Neural cell (in vitro differentiated cells): ENCODE measurements at regions not wholly inside any gene's neighbourhood (a gene's known extent, or its start where the extent isn't known, plus 50 kb on each side); places are given as distances from the start of the nearest gene placed in this dataset.

Experiments used
- H2AFZ ChIP-seq: fragments of 200-600, 300-800 bp; sonication (generic), shearing (Covaris generic); 2 replicates; pipeline ENCODE4 v1.6.0; 2014; ENCODE audit warnings: low read depth, mild to moderate bottlenecking, antibody characterized with exemption, low read length, moderate library complexity
- H3F3A ChIP-seq: fragments of 200-600 bp; shearing (Covaris generic); 2 replicates; pipeline ENCODE4 v1.6.1; 2016; ENCODE audit warnings: mild to moderate bottlenecking, moderate library complexity, mixed read lengths, antibody characterized with exemption, low read length; ENCODE audit not compliant: insufficient read depth, poor library complexity, severe bottlenecking
- H3K27ac ChIP-seq: fragments of 200-600, 300-800 bp; sonication (generic), shearing (Covaris generic); 2 replicates; pipeline ENCODE4 v1.5.1; 2014; ENCODE audit warnings: mild to moderate bottlenecking, low read length, moderate library complexity
- H3K27me3 ChIP-seq: fragments of 300-800, 200-600 bp; sonication (generic), shearing (Covaris generic); 2 replicates; pipeline ENCODE4 v1.6.0; 2014; ENCODE audit warnings: mild to moderate bottlenecking, low read depth, low read length, moderate library complexity; ENCODE audit not compliant: insufficient read depth
- H3K36me3 ChIP-seq: fragments of 300-800, 200-600 bp; sonication (generic), shearing (Covaris generic); 2 replicates; pipeline ENCODE4 v1.5.1; 2014; ENCODE audit warnings: mild to moderate bottlenecking, antibody characterized with exemption, low read length, moderate library complexity; ENCODE audit not compliant: insufficient read depth
- H3K4me2 ChIP-seq: fragments of 300-800, 200-600 bp; sonication (generic), shearing (Covaris generic); 2 replicates; pipeline ENCODE4 v1.6.0; 2014; ENCODE audit warnings: mild to moderate bottlenecking, low read length
- H3K4me3 ChIP-seq: fragments of 300-800, 200-600 bp; sonication (generic), shearing (Covaris generic); 2 replicates; pipeline ENCODE4 v1.5.1; 2014; ENCODE audit warnings: mild to moderate bottlenecking, low read length, moderate library complexity
- H3K79me2 ChIP-seq: fragments of 200-600 bp; shearing (Covaris generic); replicated peaks from 2 replicates; pipeline ENCODE4 v1.6.0; 2014; ENCODE audit warnings: mild to moderate bottlenecking, low read length, moderate library complexity; ENCODE audit not compliant: insufficient read depth
- H3K9ac ChIP-seq: fragments of 300-800, 200-600 bp; sonication (generic), shearing (Covaris generic); 2 replicates; pipeline ENCODE4 v1.6.1; 2016; ENCODE audit warnings: mild to moderate bottlenecking, low read length, mixed read lengths
- H3K9me2 ChIP-seq: fragments of 200-600 bp; shearing (Covaris generic); 2 replicates; pipeline ENCODE4 v1.6.1; 2016; ENCODE audit warnings: mild to moderate bottlenecking, low read length, mixed read lengths; ENCODE audit not compliant: insufficient read depth
- H3K9me3 ChIP-seq: fragments of 200-600, 300-800 bp; sonication (generic), shearing (Covaris generic); 2 replicates; pipeline ENCODE4 v1.6.1; 2016; ENCODE audit warnings: mild to moderate bottlenecking, mixed run types, low read length, moderate library complexity, mixed read lengths
- H4K20me1 ChIP-seq: fragments of 200-600 bp; shearing (Covaris generic); 2 replicates; pipeline ENCODE4 v1.6.1; 2016; ENCODE audit warnings: mild to moderate bottlenecking, mixed run types; ENCODE audit not compliant: insufficient read depth
- CTCF ChIP-seq: fragments of 450-650 bp; IDR thresholded peaks from 2 replicates; pipeline ENCODE4 v1.5.1; 2014; ENCODE audit warnings: antibody characterized with exemption, mild to moderate bottlenecking, moderate library complexity; ENCODE audit not compliant: poor library complexity, severe bottlenecking
- EP300 ChIP-seq: fragments of 450-650 bp; conservative IDR thresholded peaks from 2 replicates; pipeline ENCODE4 v1.6.1; 2014; ENCODE audit warnings: antibody characterized with exemption, mild to moderate bottlenecking, moderate library complexity; ENCODE audit not compliant: poor library complexity, severe bottlenecking
- EZH2 ChIP-seq: fragments of 200-600, 300-800 bp; shearing (Covaris generic), sonication (generic); IDR thresholded peaks from 2 replicates; pipeline ENCODE4 v1.6.1; 2014; ENCODE audit warnings: antibody characterized with exemption, low read length, borderline replicate concordance, mild to moderate bottlenecking; ENCODE audit not compliant: insufficient read depth, poor library complexity, severe bottlenecking
- MXI1 ChIP-seq: fragments of 450-650 bp; conservative IDR thresholded peaks from 2 replicates; pipeline ENCODE4 v1.6.1; 2014; ENCODE audit warnings: antibody characterized with exemption, mild to moderate bottlenecking; ENCODE audit not compliant: poor library complexity, severe bottlenecking
- POLR2AphosphoS5 ChIP-seq: IDR thresholded peaks from 2 replicates; pipeline ENCODE4 v1.6.1; 2012
- RAD21 ChIP-seq: fragments of 450-650 bp; conservative IDR thresholded peaks from 2 replicates; pipeline ENCODE4 v1.6.1; 2014; ENCODE audit warnings: antibody characterized with exemption, mild to moderate bottlenecking, moderate library complexity
- REST ChIP-seq: IDR thresholded peaks from 2 replicates; pipeline ENCODE4 v1.6.1; 2012; ENCODE audit warnings: borderline replicate concordance
- SMC3 ChIP-seq: fragments of 450-650 bp; conservative IDR thresholded peaks from 2 replicates; pipeline ENCODE4 v1.6.1; 2014; ENCODE audit warnings: antibody characterized with exemption, mild to moderate bottlenecking, moderate library complexity; ENCODE audit not compliant: poor library complexity
- TAF1 ChIP-seq: IDR thresholded peaks from 2 replicates; pipeline ENCODE4 v1.6.1; 2012; ENCODE audit warnings: low read depth

- no peaks in the 10 kb centered on the region for H3K79me2 ChIP-seq
- no peaks in the 10 kb centered on the region for H3K9me3 ChIP-seq
- no peak overlapping the region for H3K27ac ChIP-seq
- no peaks in the 10 kb centered on the region for H3K27me3 ChIP-seq
- H3F3A ChIP-seq, result no peaks in the 10 kb centered on the region
- H2AFZ ChIP-seq, result no peak overlapping the region
- H3K4me3 ChIP-seq, result no peak overlapping the region
- H3K36me3 ChIP-seq, result no peaks in the 10 kb centered on the region
- H3K9ac ChIP-seq, result no peak overlapping the region
- H4K20me1 ChIP-seq, result no peaks in the 10 kb centered on the region
- no peak for TF ChIP-seq MXI1
- no peak for TF ChIP-seq SMC3
- TF ChIP-seq TAF1, result no peak
- no peak for TF ChIP-seq RAD21
- no peak for TF ChIP-seq POLR2AphosphoS5
- no peak for TF ChIP-seq EP300
- TF ChIP-seq CTCF, result no peak
- no peak for TF ChIP-seq EZH2
- TF ChIP-seq REST, result no peak
- H3K4me2 ChIP-seq, result no peak overlapping the region
- H3K9me2 ChIP-seq, result no peaks in the 10 kb centered on the region
Observed at GRCh38 chr10:57715233-57715632, 552.5 kb downstream of the IPMK start.

- no peak for TF ChIP-seq CTCF
- no peak for TF ChIP-seq RAD21
- no peaks in the 10 kb centered on the region for H3K36me3 ChIP-seq
- no peaks in the 10 kb centered on the region for H3K79me2 ChIP-seq
- H3K4me3 ChIP-seq, result no peak overlapping the region
- no peak overlapping the region for H2AFZ ChIP-seq
- H3K9me2 ChIP-seq, result no peaks in the 10 kb centered on the region
- no peak overlapping the region for H3K27ac ChIP-seq
- no peak overlapping the region for H3K4me2 ChIP-seq
- no peaks in the 10 kb centered on the region for H3K9me3 ChIP-seq
- no peaks in the 10 kb centered on the region for H3K27me3 ChIP-seq
- H4K20me1 ChIP-seq, result no peaks in the 10 kb centered on the region
- no peaks in the 10 kb centered on the region for H3F3A ChIP-seq
- H3K9ac ChIP-seq, result no peak overlapping the region
Observed at GRCh38 chr10:57707300-57707658, 560.4 kb downstream of the IPMK start.
